HepG2 (cell line): ENCODE measurements at regions not wholly inside any gene's neighbourhood (a gene's known extent, or its start where the extent isn't known, plus 50 kb on each side); places are given as distances from the start of the nearest gene placed in this dataset.

Source experiments
- CEBPB ChIP-seq: IDR thresholded peaks from 2 replicates; pipeline ENCODE4 v1.6.1; 2011; ENCODE audit warnings: low read depth, low read length, improper control_type of control experiment, borderline replicate concordance
- CTCF ChIP-seq: sonication (generic); formaldehyde crosslinking; IDR thresholded peaks from 2 replicates; pipeline ENCODE4 v1.5.0; 2020; ENCODE audit warnings: mild to moderate bottlenecking, missing genetic modification reagents, moderate library complexity
- HMGXB4 ChIP-seq, 2 experiments: sonication (generic) in 1 of 2; formaldehyde crosslinking in 1 of 2; IDR thresholded peaks; 2 replicates each; pipeline versions ENCODE4 v1.4.0 to v1.6.1; 2018 to 2020; ENCODE audit warnings: missing genetic modification reagents in 2 of 2, borderline replicate concordance in 1 of 2, low read depth in 1 of 2, mild to moderate bottlenecking in 1 of 2, missing biosample characterization in 1 of 2
- IRX3 ChIP-seq: sonication (generic); formaldehyde crosslinking; IDR thresholded peaks from 2 replicates; pipeline ENCODE4 v1.8.1; 2023; ENCODE audit warnings: mild to moderate bottlenecking, low read depth, missing genetic modification reagents, borderline replicate concordance
- RNF219 ChIP-seq: sonication (generic); formaldehyde crosslinking; IDR thresholded peaks from 2 replicates; pipeline ENCODE4 v1.5.0; 2020; ENCODE audit warnings: mild to moderate bottlenecking, missing genetic modification reagents
- SMC3 ChIP-seq: IDR thresholded peaks from 2 replicates; pipeline ENCODE4 v1.6.1; 2011; ENCODE audit warnings: low read length, improper control_type of control experiment

GRCh38 chr13:36764536-36764935 is 54.5 kb upstream of the RFXAP start:
- TF ChIP-seq SMC3: no peak
- TF ChIP-seq IRX3 (CRISPR knock-in tag): no peak
- no peak for TF ChIP-seq HMGXB4 (CRISPR knock-in tag; IDR thresholded peaks at IDR 0.05; ENCODE audit: borderline replicate concordance in 1 of 2, low read depth in 1 of 2)
- TF ChIP-seq RNF219: no peak
- TF ChIP-seq CEBPB: no peak
- TF ChIP-seq CTCF (CRISPR knock-in tag): no peak
